Stimulated activated CD4-positive, alpha-beta T cell treated with anti-CD3 and anti-CD28 coated beads, TNF-alpha, amount 100 ng/mL, for 1 hour (primary cell): ENCODE measurements at regions not wholly inside any gene's neighbourhood (a gene's known extent, or its start where the extent isn't known, plus 50 kb on each side); places are given as distances from the start of the nearest gene placed in this dataset.
"Not testable (repeated sequence)": the region's sequence is repeated elsewhere in the genome, so short reads cannot be mapped to it uniquely, and the experiment has no call there.

Source experiments
- DNase-seq, 3 donors: peaks; one replicate each; pipeline ENCODE4 v3.0.0-alpha.2; 2020; ENCODE audit warnings: low read depth in 3 of 3, low spot score in 1 of 3

DNA sequence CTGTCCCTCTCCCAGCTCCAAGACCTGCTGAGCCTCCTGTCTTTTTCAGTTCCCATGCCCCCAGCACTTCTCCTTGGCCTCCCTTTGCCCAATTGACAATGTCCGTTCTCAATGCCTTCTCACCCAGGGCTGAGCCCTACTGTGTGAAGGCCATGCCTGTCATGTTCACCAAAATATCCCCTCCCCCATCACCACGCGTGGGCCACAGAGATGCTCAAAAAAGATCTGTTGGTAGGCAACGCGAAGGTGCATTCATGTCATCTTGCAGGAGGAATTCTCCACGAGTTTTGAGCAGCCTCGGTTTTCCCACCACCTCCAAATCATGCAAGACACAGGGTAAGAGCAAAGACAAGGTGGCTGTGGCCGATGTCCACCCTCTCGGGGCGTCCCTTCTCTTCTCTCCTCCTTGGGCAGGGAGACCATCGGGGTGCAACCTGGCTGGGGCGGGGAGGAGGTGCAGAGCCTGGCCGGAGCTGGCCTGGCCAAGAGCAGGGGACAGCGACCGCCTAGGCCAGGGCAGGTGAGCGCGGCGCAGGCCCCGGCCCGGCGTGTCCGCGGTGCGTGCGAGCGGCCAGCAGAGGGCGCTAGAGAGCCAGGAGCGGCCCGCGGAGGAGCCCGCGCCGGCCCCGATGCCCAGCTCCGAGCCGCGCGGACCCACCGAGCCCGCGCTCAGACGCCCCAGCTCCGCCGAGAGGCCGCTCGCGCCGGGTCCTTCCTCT lies 56.3 kb upstream of the KRTAP5-11 start:
- peak; percentile 3 to 69 (median 36) for DNase-seq

DNA sequence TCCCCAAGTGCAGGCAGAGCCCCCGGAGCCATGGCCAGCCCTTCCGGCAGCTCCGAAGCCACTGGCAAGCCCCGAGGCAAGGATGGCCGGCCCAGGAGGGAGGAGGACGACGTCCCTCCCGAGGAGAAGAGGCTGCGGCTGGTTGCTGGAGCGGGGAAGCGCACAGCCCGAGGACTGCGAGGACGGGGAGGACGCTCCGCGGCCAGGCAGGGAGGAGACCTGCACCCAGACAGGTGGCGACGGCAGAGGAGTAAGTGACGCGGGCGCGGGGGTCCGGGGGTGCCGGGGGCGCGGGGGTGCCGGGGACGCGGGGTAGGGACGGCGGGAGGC lies 56.8 kb upstream of the KRTAP5-11 start:
- not testable (repeated sequence) for DNase-seq

DNA sequence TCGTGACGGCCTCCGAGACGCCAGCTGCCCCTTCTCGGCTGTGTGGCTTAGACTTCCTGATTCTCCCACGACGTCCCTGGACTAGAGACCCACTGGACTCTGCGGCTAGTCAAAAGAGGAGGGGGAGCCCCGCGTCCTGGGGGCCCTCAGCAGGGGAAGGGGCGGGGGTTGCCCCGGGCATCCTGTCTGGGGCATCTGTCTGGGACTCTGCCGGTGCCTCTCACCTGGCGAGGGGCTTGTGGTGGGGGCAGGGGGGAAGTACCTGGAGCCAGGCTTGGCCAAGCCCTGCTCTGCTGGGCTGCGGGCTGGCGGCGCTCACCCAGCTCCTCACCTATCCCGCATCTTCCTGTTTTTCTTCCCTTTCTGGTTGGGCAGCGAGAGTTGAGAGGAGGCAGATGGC lies 57.2 kb upstream of the KRTAP5-11 start:
- not testable (repeated sequence) for DNase-seq

DNA sequence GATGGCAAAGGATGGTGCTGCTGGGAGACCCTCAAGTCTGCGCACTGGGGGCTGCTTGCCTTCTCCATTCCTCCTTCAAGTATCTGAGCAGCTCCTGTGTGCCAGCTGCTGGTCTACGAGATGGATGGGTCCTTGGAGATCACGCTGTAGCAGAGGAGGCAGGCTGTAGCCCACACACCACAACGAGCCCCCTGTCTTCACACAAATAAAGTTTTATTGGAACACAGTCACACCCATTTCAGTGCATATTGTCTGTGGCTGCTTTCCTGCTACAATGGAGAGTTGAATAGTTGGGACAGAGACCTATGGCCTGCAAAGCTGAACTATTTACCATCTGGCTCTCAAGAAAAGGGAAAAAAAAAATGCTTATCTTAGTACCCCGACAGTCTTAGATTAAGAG lies 64.4 kb upstream of the KRTAP5-11 start:
- not testable (repeated sequence) for DNase-seq

DNA sequence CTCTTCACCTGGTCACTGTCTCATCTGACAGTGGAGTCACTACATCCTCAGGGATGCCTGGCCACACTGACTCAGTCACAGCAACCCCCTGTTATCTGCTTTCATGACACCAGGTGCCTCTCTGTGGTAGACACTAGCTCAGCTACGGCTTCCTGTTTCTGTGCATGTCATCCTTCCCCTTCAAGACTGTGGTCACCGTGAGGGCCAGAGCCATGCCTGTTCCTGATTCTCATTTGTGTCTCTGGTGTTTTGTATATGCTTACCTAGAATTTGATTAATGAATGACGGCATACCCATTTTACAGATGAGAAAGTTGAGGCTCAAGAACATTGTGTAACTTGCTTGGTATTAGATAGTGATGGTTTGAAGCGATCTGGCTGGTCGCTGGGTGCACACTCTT lies 70.3 kb upstream of the KRTAP5-11 start:
- not testable (repeated sequence) for DNase-seq

DNA sequence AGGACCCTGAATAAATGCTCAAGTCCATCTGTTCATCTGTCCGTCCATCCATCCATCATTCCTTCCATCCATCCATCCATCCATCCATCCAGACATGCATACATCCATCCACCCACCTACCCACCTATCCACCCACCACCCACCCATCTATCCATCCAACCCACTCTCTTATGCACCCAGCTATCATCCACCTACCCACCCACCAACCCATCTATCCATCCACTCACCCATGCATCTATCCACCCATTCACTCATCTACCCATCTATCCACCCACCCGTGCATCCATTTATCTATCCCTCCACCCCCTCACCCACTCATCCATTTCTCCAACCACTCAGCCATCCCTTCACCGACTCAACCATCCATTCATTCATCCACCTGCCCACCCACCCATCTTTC lies 71.7 kb upstream of the KRTAP5-11 start:
- not testable (repeated sequence) for DNase-seq

DNA sequence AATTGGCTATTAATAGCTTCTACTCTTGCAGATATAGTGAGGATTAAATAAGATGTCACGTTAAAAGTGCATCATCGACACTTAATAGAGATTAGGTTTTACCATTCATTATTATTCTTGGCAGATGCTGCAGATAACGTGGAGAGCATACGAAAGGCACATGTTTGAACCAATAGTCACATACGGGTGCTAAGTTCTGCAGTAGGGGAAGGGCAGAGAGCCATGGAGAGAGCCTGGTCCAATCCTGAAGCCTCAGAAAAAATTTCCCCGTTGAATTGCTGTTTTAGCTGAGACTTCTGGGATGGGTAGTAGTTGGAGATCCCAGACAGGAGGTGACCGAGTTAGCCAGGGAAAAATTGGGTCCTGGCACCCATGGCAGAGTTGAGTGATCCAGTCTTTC lies 72.4 kb upstream of the KRTAP5-11 start:
- DNase-seq, result not testable (repeated sequence)

DNA sequence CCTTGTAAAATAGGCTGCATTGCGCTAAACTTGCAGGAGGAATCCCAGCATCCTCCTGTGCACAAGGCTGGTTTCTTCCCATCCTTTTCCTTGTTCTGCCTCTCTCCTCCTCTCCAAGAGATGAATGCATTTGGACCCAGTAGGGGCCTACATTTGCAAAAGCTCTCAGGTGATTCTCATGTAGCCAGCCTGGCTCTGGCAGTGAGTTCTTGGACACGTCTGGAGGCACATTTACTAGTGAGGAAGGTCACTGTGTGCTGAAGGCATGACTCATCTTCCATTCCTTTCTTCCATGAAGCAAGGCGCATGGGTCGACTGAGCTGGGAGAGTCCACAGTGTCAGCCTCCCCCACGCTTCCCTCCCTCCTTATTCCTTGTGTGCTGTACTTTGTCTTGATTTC lies 73.8 kb upstream of the KRTAP5-11 start:
- DNase-seq, result not testable (repeated sequence)

DNA sequence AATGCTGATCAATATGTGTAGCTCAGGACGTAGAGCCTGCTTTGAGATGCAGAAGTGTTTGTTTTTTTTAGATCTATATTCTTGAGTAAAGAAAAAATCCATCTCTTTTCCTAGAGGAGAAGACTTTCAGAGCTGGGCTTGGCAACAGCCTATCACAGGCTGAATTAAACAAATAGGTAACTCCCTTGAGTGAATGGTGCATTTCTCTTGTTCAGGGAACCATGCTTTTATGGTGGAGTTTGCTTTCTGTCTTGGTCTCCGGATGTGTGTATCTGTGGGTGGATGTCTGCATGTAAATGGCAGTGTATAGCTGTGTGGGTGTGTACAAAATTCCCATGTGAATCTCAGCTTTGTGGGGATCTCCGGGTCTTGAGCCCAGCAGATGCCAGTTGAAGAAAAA lies 82.3 kb upstream of the KRTAP5-11 start:
- not testable (repeated sequence) for DNase-seq

DNA sequence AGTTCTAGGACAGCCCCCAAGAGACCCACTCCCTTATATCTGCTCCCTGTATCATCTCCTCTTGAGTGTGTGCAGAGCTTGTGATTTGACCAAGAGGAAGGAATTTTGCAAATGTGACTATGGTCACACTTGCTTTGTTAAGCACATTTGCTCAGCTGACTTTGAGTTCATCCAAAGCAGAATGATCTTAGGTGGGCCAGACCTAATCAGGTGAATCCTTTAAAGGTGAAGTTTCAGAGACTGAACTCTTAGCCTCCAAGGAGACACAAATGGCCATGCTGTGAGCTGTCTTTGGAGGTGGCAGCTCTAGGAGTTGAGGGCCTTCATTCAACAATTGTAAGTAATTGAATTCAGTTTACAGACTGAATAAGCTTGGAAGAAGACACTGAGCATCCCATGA lies 115.4 kb upstream of the KRTAP5-11 start:
- DNase-seq, result not testable (repeated sequence)

DNA sequence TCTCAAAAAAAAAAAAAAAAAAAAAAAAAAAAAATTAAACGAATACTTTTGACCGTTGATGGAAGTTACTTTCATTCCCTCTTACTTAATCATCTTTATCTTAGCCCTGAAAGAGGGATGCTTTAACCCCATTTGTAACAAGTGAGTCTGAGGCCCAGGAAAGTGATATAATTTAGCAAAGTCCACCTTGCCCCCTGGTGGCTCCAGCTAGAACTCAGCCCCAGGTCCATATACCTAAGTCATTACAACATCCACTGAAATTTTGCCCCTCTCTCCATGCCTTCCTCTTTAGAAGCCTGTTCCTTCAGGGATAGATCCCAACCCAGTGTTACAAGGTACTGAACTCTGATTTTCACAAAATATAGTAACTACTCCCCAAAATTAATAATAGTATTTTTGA lies 116.3 kb upstream of the KRTAP5-11 start:
- DNase-seq, result not testable (repeated sequence)

DNA sequence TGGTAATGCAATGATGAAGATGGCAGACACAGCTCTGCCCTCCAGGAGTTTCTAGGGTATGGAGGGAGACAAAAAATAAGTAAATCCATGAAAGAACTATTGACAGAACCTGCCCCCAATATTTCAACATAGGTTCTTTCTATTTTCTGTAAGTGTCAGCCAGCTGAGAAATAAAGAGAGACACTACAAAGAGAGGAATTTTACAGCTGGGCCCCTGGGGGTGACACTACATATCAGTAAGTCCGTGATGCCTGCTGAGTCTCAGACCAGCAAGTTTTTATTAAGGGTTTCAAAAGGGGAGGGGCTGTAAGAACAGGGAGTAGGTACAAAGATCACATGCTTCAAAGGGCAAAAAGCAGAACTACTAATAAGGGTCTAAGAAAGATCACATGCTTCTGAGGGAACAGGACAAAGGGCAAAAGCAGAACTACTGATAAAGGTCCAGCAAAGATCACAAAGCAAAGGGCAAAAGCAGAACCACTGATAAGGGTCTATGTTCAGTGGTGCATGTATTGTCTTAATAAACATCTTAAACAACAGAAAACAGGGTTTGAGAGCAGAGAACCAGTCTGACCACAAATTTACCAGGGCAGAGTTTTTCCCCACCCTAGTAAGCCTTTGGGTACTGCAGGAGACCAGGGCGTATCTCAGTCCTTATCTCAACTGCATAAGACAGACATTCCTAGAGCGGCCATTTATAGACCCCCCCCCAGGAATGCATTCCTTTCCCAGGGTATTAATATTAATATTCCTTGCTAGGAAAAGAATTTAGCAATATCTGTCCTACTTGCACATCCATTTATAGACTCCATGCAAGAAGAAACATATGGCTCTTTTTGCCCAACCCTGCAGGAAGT lies 119.0 kb upstream of the KRTAP5-11 start:
- DNase-seq, result not testable (repeated sequence)

DNA sequence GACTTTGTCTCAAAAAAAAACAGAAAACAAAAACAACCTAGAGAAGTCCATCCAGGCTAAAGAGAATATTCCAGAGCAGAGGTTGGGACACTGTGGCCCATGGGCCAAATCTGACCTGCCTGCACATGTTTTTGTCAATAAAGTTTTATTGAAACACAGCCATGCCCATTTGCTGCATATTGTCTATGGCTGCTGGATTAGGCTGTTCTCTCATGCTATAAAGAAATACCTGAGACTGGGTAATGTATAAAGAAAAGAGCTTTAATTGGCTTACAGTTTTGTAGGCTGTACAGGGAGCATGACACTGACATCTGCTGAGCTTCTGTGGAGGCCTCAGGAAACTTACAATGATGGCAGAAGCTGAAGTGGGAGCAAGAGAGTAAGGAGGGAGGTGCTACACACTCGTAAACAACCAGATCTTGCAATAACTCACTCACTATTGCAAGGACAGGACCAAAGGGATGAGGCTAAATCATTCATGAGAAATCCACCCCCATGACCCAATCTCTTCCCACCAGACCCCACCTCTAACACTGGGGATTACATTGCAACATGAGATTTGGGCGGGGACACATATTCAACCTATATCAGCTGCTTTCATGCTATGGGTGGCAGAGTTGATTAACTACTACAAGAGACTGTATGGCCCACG lies 122.5 kb upstream of the KRTAP5-11 start:
- DNase-seq, result not testable (repeated sequence)

DNA sequence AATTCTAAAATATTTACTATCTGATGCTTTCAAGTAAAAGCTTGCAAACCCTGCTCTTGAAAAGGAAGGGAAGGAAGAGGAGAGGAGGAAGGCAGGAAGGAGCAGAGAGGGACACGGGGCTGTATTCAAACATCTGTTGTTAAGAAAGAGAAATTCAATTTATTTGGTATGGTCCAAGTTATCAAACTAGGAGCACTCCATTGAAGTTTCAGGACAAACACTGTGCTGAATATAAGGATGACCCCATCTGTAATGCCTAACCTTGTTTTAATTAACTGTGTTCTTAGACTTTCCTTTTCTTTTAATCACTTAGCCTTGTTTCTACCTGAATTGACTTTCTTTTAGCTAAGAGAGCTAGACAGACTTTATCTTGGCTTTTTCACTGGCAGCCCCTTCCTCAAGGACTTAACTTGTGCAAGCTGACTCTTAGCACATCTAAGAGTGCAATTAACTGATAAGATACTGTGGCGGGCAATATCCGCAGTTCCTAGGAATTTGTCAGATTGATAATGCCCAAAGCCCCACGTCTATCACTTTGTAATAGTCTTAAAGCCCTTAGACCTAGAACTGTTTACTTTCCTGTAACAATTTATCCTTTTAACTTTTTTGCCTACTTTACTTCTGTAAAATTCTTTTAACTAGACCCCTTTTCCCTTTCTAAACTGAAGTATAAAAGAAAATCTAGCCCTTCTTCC lies 123.2 kb upstream of the KRTAP5-11 start:
- DNase-seq, result not testable (repeated sequence)

DNA sequence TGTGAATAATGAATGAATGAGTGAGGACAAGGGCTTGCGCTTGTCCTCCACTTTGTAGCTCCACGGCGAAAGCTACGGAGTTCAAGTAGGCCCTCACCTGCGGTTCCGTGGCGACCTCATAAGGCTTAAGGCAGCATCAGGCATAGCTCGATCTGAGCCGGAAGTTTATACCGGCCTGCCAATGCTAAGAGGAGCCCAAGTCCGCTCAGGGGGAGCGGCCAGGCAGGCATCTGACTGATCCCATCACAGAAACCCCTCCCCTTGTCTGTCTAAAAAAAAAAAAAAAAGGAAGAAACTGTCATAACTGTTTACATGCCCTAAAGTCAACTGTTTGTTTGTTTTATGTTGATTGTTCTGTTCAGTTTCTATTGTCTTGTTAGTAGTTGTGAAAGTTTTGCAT lies 124.4 kb upstream of the KRTAP5-11 start:
- DNase-seq, result not testable (repeated sequence)

DNA sequence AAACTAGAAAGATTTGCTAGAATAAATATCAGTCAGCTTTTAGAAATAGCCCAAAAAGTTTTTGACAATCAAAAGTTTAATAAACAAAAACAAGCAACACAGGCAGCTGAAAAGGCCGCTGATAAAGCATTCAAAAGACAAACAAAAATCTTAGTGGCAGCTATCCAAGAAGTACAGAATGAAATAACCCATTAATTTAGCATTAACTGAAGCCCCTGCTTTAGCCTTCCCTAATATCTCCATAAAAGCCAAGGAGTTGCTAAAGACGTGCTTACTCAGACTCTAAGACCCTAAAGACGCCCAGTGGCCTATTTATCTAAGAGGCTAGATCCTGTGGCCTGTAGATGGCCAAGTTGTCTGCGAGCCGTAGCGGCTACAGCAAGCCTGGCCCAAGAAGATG lies 123.5 kb upstream of the DEFB108B start:
- DNase-seq, result not testable (repeated sequence)

DNA sequence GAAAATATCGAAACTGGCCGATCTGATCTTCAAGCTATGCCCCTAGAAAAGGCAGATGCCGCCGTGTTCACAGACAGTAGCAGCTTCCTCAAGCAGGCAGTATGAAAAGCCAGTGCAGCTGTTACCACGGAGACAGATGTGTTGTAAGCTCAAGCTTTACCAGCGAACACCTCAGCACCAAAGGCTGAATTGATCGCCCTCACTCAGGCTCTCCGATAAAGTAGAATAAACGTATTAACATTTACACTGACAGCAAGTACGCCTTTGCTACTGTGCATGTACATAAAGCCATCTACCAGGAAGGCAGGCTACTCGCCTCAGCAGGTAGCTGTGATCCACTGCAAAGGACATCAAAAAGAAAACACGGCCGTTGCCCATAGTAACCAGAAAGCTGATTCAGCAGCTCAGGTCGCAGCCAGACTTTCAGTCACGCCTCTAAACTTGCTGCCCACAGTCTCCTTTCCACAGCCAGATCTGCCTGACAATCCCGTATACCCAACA lies 122.8 kb upstream of the DEFB108B start:
- DNase-seq, result peak in 1 of 3 donors; percentile 20

DNA sequence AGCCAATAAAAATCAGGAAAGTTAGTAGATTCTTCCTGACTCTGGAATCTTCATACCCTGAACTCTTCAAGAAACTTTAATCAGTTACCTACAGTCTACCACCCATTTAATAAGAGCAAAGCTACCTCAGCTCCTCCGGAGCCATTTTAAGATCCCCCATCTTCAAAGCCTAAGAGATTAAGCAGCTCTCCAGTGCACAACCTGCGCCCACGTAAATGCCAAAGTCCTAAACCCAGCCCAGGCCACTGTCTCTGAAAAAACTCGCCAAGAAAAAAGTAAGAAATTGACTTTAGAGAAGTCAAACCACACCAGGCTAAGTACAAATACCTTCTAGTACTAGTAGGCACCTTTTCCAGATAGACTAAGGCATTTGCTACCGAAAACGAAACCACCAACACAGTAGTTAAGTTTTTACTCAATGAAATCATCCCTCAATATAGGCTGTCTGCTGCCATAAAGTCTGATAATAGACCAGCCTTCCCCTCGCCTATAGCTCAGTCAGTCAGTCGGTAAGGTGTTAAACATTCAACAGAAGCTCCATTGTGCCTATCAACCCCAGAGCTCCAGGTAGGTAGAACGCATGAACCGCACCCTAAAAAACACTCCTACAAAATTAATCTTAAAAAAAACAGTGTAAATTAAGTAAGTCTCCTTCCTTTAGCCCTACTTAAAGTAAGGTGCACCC lies 122.2 kb upstream of the DEFB108B start:
- DNase-seq, result not testable (repeated sequence)

DNA sequence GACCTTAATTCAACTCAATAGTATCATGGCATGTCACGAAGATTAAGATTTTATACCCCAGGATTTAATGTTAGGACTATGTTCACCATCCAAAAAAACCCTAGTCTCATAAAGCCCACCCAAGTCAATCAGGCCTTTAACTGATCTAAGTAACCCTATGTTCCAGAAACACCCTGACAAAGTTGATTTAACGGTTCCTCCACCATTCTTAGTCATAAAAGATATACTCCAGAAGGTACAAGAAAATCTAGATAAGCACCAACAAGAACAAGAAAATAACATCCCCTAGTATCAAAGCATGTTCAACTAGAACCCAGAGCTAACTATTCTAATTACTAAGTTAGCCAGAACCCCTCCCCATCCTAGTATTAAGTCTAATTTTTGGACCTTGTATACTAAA lies 120.7 kb upstream of the DEFB108B start:
- DNase-seq, result not testable (repeated sequence)

DNA sequence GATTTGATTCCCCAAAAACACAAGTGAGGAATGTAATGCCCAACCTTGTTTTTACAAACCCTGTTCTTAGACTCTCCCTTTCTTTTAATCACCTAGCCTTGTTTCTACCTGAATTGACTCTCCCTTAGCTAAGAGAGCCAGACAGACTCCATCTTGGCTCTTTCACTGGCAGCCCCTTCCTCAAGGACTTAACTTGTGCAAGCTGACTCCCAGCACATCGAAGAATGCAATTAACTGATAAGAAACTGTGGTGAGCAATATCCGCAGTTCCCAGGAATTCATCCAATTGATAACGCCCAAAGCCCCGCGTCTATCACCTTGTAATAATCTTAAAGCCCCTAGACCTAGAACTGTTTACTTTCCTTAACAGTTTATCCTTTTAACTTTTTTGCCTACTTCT lies 120.2 kb upstream of the DEFB108B start:
- not testable (repeated sequence) for DNase-seq
